Posterior cingulate gyrus (tissue), 11 donors: ENCODE measurements at regions not wholly inside any gene's neighbourhood (a gene's known extent, or its start where the extent isn't known, plus 50 kb on each side); places are given as distances from the start of the nearest gene placed in this dataset.

ENCODE experiments used
- DNase-seq, 10 donors: peaks; one replicate each; pipeline versions ENCODE4 v3.0.0 to v3.0.0-alpha.2; 2020 to 2021; ENCODE audit warnings: mixed read lengths in 3 of 10
- intact Hi-C: fragments of 100-400 bp; cut with DNase I; formaldehyde crosslinking; loops from one replicate; pipeline ENCODE4 v1.15.1; 2023

GRCh38 chr1:51025374-51025773 lies 55.3 kb downstream of the CDKN2C start:
- no peak for DNase-seq
- intact Hi-C loops = no loop called here

GRCh38 chr1:51032936-51033335 lies 62.9 kb downstream of the CDKN2C start:
- no peak for DNase-seq
- intact Hi-C loops = no loop called here

GRCh38 chr1:51044199-51044598 lies 57.8 kb upstream of the C1orf185 start:
- intact Hi-C loops = loop anchor here (2.0 to 10.0 kb wide), 2 partner anchors 119 to 269 kb away; no protein-coding TSS in a partner anchor
- DNase-seq = no peak

GRCh38 chr1:51044834-51045233 lies 57.2 kb upstream of the C1orf185 start:
- DNase-seq = no peak
- intact Hi-C loops = loop anchor here (2.0 to 10.0 kb wide), 2 partner anchors 120 to 270 kb away; no protein-coding TSS in a partner anchor

GRCh38 chr1:51048021-51048420 lies 54.0 kb upstream of the C1orf185 start:
- intact Hi-C loops = loop anchor here (10.0 kb wide), 1 partner anchor 123 kb away; no protein-coding TSS in a partner anchor
- no peak for DNase-seq

GRCh38 chr1:51048670-51049069 lies 53.4 kb upstream of the C1orf185 start:
- no peak for DNase-seq
- intact Hi-C loops = loop anchor here (10.0 kb wide), 1 partner anchor 124 kb away; no protein-coding TSS in a partner anchor
